ENCODE measurements at regions not wholly inside any gene's neighbourhood (a gene's known extent, or its start where the extent isn't known, plus 50 kb on each side); places are given as distances from the start of the nearest gene placed in this dataset.
"Not testable (repeated sequence)": the region's sequence is repeated elsewhere in the genome, so short reads cannot be mapped to it uniquely, and the experiment has no call there.

- Histone ChIP-seq H3K27ac (ENCODE audit: insufficient read depth, low read depth, low read length, poor library complexity, severe bottlenecking) (no peak overlapping the region), H3K27me3 (ENCODE audit: control insufficient read depth, insufficient read depth, low read length, poor library complexity, severe bottlenecking) (no peaks in the 10 kb centered on the region), H3K36me3 (ENCODE audit: control insufficient read depth, insufficient read depth, low read length) (no peaks in the 10 kb centered on the region), H3K4me3 (ENCODE audit: insufficient read depth, low read depth, low read length) (no peak overlapping the region), H3K9me3 (ENCODE audit: control insufficient read depth, low read length) (no peaks in the 10 kb centered on the region), H3K4me1 (ENCODE audit: control insufficient read depth, insufficient read depth, low read length) (no peaks in the 10 kb centered on the region)
- 93% methylated on average over 1 of the region's 1 CpG; no CpG with 5 or more reads in 1 of the 2 experiments for WGBS, 2 experiments
These were observed 242.7 kb upstream of the KRR1 start for GRCh38 chr12:75754141-75754540.

GRCh38 chr12:75751769-75752471 lies 240.5 kb upstream of the KRR1 start:
- Histone ChIP-seq H3K4me1 (ENCODE audit: control insufficient read depth, insufficient read depth, low read length) (no peaks in the 10 kb centered on the region), H3K27ac (ENCODE audit: insufficient read depth, low read depth, low read length, poor library complexity, severe bottlenecking) (no peak overlapping the region), H3K27me3 (ENCODE audit: control insufficient read depth, insufficient read depth, low read length, poor library complexity, severe bottlenecking) (no peaks in the 10 kb centered on the region), H3K9me3 (ENCODE audit: control insufficient read depth, low read length) (no peaks in the 10 kb centered on the region), H3K4me3 (ENCODE audit: insufficient read depth, low read depth, low read length) (no peak overlapping the region), H3K36me3 (ENCODE audit: control insufficient read depth, insufficient read depth, low read length) (no peaks in the 10 kb centered on the region)
- WGBS, 2 experiments = 85 to 100% methylated on average over 3 of the region's 4 CpGs

GRCh38 chr12:75750716-75751306 lies 239.4 kb upstream of the KRR1 start:
- Histone ChIP-seq H3K9me3 (ENCODE audit: control insufficient read depth, low read length) (no peaks in the 10 kb centered on the region), H3K36me3 (ENCODE audit: control insufficient read depth, insufficient read depth, low read length) (no peaks in the 10 kb centered on the region), H3K27ac (ENCODE audit: insufficient read depth, low read depth, low read length, poor library complexity, severe bottlenecking) (no peak overlapping the region), H3K27me3 (ENCODE audit: control insufficient read depth, insufficient read depth, low read length, poor library complexity, severe bottlenecking) (no peaks in the 10 kb centered on the region), H3K4me1 (ENCODE audit: control insufficient read depth, insufficient read depth, low read length) (no peaks in the 10 kb centered on the region), H3K4me3 (ENCODE audit: insufficient read depth, low read depth, low read length) (no peak overlapping the region)
- 92 to 98% methylated on average over 4 of the region's 4 CpGs for WGBS, 2 experiments

- H3K4me1 ChIP-seq (ENCODE audit: control insufficient read depth, insufficient read depth, low read length); H3K27me3 ChIP-seq (ENCODE audit: control insufficient read depth, insufficient read depth, low read length, poor library complexity, severe bottlenecking); H3K36me3 ChIP-seq (ENCODE audit: control insufficient read depth, insufficient read depth, low read length); H3K4me3 ChIP-seq (ENCODE audit: insufficient read depth, low read depth, low read length); H3K27ac ChIP-seq (ENCODE audit: insufficient read depth, low read depth, low read length, poor library complexity, severe bottlenecking); H3K9me3 ChIP-seq (ENCODE audit: control insufficient read depth, low read length): not testable (repeated sequence)
- WGBS, 2 experiments = 90 to 93% methylated on average over 2 of the region's 3 CpGs
These were observed 237.6 kb upstream of the KRR1 start for GRCh38 chr12:75748990-75749389.

- Histone ChIP-seq H3K4me3 (ENCODE audit: insufficient read depth, low read depth, low read length) (no peak overlapping the region), H3K36me3 (ENCODE audit: control insufficient read depth, insufficient read depth, low read length) (no peaks in the 10 kb centered on the region), H3K27ac (ENCODE audit: insufficient read depth, low read depth, low read length, poor library complexity, severe bottlenecking) (no peak overlapping the region), H3K27me3 (ENCODE audit: control insufficient read depth, insufficient read depth, low read length, poor library complexity, severe bottlenecking) (no peaks in the 10 kb centered on the region), H3K9me3 (ENCODE audit: control insufficient read depth, low read length) (no peaks in the 10 kb centered on the region), H3K4me1 (ENCODE audit: control insufficient read depth, insufficient read depth, low read length) (no peaks in the 10 kb centered on the region)
- 84 to 89% methylated on average over 6 of the region's 6 CpGs for WGBS, 2 experiments
These were observed 236.7 kb upstream of the KRR1 start for GRCh38 chr12:75748136-75748535.

GRCh38 chr12:75747572-75748021 lies 236.2 kb upstream of the KRR1 start:
- 95 to 100% methylated on average over 1 of the region's 1 CpG for WGBS, 2 experiments
- H3K36me3 ChIP-seq (ENCODE audit: control insufficient read depth, insufficient read depth, low read length) = no peaks in the 10 kb centered on the region
- no peaks in the 10 kb centered on the region for H3K9me3 ChIP-seq (ENCODE audit: control insufficient read depth, low read length)
- no peak overlapping the region for H3K4me3 ChIP-seq (ENCODE audit: insufficient read depth, low read depth, low read length)
- no peaks in the 10 kb centered on the region for H3K27me3 ChIP-seq (ENCODE audit: control insufficient read depth, insufficient read depth, low read length, poor library complexity, severe bottlenecking)
- H3K27ac ChIP-seq (ENCODE audit: insufficient read depth, low read depth, low read length, poor library complexity, severe bottlenecking) = no peak overlapping the region
- H3K4me1 ChIP-seq (ENCODE audit: control insufficient read depth, insufficient read depth, low read length) = no peaks in the 10 kb centered on the region

GRCh38 chr12:75746621-75747020 lies 235.2 kb upstream of the KRR1 start:
- Histone ChIP-seq H3K4me1 (ENCODE audit: control insufficient read depth, insufficient read depth, low read length) (no peaks in the 10 kb centered on the region), H3K27ac (ENCODE audit: insufficient read depth, low read depth, low read length, poor library complexity, severe bottlenecking) (no peak overlapping the region), H3K4me3 (ENCODE audit: insufficient read depth, low read depth, low read length) (no peak overlapping the region), H3K36me3 (ENCODE audit: control insufficient read depth, insufficient read depth, low read length) (no peaks in the 10 kb centered on the region), H3K27me3 (ENCODE audit: control insufficient read depth, insufficient read depth, low read length, poor library complexity, severe bottlenecking) (no peaks in the 10 kb centered on the region), H3K9me3 (ENCODE audit: control insufficient read depth, low read length) (no peaks in the 10 kb centered on the region)
- WGBS, 2 experiments = 90% methylated on average over 4 of the region's 4 CpGs

- Histone ChIP-seq H3K36me3 (ENCODE audit: control insufficient read depth, insufficient read depth, low read length) (no peaks in the 10 kb centered on the region), H3K27ac (ENCODE audit: insufficient read depth, low read depth, low read length, poor library complexity, severe bottlenecking) (no peak overlapping the region), H3K4me1 (ENCODE audit: control insufficient read depth, insufficient read depth, low read length) (no peaks in the 10 kb centered on the region), H3K4me3 (ENCODE audit: insufficient read depth, low read depth, low read length) (no peak overlapping the region), H3K27me3 (ENCODE audit: control insufficient read depth, insufficient read depth, low read length, poor library complexity, severe bottlenecking) (no peaks in the 10 kb centered on the region), H3K9me3 (ENCODE audit: control insufficient read depth, low read length) (no peaks in the 10 kb centered on the region)
- 71 to 89% methylated on average over 1 of the region's 1 CpG for WGBS, 2 experiments
These were observed 233.3 kb upstream of the KRR1 start for GRCh38 chr12:75744607-75745256.

- Histone ChIP-seq H3K4me3 (ENCODE audit: insufficient read depth, low read depth, low read length) (no peak overlapping the region), H3K36me3 (ENCODE audit: control insufficient read depth, insufficient read depth, low read length) (no peaks in the 10 kb centered on the region), H3K27me3 (ENCODE audit: control insufficient read depth, insufficient read depth, low read length, poor library complexity, severe bottlenecking) (no peaks in the 10 kb centered on the region), H3K9me3 (ENCODE audit: control insufficient read depth, low read length) (no peaks in the 10 kb centered on the region), H3K27ac (ENCODE audit: insufficient read depth, low read depth, low read length, poor library complexity, severe bottlenecking) (no peak overlapping the region), H3K4me1 (ENCODE audit: control insufficient read depth, insufficient read depth, low read length) (no peaks in the 10 kb centered on the region)
- WGBS, 2 experiments = 100% methylated on average over 1 of the region's 1 CpG
These were observed 231.6 kb upstream of the KRR1 start for GRCh38 chr12:75742961-75743360.

- no peaks in the 10 kb centered on the region for H3K9me3 ChIP-seq (ENCODE audit: control insufficient read depth, low read length)
These were observed 230.6 kb upstream of the KRR1 start for GRCh38 chr12:75742048-75742447.

More at GRCh38 chr12:75742048-75742447, 230.6 kb upstream of the KRR1 start:
- H3K4me1 ChIP-seq (ENCODE audit: control insufficient read depth, insufficient read depth, low read length) = no peaks in the 10 kb centered on the region
- no peaks in the 10 kb centered on the region for H3K27me3 ChIP-seq (ENCODE audit: control insufficient read depth, insufficient read depth, low read length, poor library complexity, severe bottlenecking)
- 92 to 95% methylated on average over 4 of the region's 4 CpGs for WGBS, 2 experiments
- H3K4me3 ChIP-seq (ENCODE audit: insufficient read depth, low read depth, low read length) = no peak overlapping the region
- no peaks in the 10 kb centered on the region for H3K36me3 ChIP-seq (ENCODE audit: control insufficient read depth, insufficient read depth, low read length)
- no peak overlapping the region for H3K27ac ChIP-seq (ENCODE audit: insufficient read depth, low read depth, low read length, poor library complexity, severe bottlenecking)
